Stimulated activated CD8-positive, alpha-beta memory T cell treated with anti-CD3 and anti-CD28 coated beads, Interleukin-2, amount 100 ng/mL, for 1 hour (primary cell): ENCODE measurements at regions not wholly inside any gene's neighbourhood (a gene's known extent, or its start where the extent isn't known, plus 50 kb on each side); places are given as distances from the start of the nearest gene placed in this dataset.

Experiments
- DNase-seq, 2 donors: peaks; one replicate each; pipeline ENCODE4 v3.0.0-alpha.2; 2020; ENCODE audit warnings: low read depth in 2 of 2

DNA sequence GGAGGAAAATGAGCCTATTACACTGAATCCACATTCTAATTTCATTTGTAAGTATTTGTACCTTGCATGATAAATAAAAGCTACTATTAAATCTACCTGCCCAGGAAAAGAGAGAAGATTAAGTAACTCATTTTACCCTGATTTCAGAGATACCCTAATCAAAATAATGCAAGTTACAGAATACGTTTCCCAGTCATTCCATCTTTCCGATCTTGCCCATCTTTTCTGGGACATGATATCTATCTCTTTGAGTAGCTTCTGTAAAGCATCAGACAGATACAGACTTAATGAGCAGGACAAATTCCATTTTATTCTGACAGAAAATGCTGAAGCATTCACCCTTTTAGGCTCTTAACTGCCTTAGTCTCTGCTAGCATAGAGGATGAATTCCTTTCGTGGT is 56.6 kb downstream of the SPRY2 start:
- no peak for DNase-seq

- DNase-seq, result no peak
These were observed 62.2 kb downstream of the SPRY2 start for GRCh38 chr13:80278706-80279105.

DNA sequence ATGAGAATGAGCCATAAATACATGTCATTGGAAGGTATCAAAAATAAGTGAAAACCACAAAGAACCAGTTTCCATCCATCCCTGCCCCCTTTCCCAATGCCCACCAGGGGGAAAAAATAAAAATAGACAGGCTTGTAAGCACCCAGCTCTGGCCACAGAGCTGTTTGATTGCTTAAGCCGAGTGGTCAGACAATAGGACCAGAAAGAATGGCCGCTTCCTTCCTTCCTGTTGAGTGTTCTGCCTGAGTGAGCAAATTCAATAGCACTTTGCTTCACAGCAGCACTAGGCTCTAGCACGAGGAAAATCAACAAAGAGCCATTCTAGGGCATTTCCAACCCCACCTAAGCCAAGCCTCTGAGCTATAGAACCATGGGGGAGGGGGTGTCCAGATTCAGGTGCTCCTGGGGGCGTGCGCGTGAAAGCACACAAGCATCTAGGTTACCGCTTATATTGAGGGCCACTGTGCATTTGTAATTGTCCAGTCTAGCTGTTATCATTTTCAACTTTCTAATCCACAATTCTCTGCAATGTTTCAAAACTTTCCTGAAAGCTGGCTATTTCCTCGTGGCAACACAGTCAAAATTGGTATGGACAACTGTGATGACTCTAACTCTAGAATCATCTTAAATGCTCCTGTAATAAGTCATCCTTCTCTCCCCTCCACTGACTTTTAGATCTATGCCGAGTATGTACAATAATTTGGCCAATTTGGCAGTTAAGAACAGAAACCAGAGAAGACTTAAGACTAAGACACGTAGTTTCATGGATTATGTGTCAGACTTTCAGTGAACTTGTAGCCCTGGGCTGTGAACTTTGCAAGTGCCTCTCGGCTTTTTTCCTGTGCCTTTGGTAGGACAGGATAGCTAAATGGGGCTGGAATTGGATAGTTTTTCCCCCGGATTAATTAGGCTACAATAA is 64.3 kb downstream of the SPRY2 start:
- no peak for DNase-seq

- no peak for DNase-seq
These were observed 66.3 kb downstream of the SPRY2 start for GRCh38 chr13:80274643-80275042.

- no peak for DNase-seq
These were observed 67.2 kb downstream of the SPRY2 start for GRCh38 chr13:80273718-80274117.

GRCh38 chr13:80265348-80265747 is 75.6 kb downstream of the SPRY2 start:
- DNase-seq, result no peak

DNA sequence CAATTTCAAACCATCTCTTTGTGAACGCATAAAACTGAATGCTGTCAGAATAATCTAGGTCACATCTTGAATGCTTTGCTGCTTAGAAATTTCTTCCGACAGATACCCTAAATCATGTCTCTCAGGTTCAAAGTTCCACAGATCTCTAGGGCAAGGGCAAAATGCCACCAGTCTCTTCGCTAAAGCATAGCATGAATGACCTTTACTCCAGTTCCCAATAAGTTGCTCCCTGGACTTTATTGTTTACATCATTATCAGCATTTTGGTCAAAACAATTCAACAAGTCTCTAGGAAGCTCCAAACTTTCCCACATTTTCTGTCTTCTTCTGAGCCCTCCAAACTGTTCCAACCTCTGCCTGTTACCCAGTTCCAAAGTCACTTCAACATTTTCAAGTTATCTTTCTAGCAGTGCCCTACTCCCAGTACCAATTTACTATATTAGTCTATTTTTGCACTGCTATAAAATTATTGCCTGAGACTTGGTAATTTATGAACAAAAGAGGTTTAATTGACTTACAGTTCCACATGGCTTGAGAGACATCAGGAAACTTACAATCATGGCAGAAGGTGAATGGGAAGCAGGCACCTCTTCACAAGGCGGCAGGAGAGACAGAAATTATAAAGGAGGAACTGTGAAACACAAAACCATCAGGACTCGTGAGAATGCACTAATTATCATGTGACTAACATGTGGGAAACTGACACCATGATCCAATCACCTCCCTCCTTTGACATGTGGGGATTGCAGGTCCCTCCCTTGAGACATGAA is 77.0 kb downstream of the SPRY2 start:
- no peak for DNase-seq

GRCh38 chr13:80262051-80262695 is 78.8 kb downstream of the SPRY2 start:
- no peak for DNase-seq

DNA sequence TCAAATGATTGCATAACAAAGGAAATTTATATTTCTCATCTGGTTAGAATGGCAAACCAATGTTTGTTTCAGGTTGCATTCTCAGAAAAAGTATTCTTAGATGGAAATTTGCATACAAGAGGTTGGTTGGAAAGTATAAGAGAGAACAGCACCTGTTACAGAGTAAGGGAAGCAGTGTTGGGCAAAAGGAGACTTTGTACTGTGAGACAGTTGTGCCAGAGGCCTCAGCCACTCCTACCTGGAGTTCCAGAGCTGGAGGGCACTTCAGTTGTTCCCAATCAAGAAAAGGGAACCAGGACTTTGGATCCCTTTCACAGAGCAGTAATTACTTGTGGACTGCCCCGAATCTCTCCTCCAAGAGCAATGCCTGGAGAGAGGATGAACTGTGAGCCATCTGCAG is 81.8 kb downstream of the SPRY2 start:
- no peak for DNase-seq

- DNase-seq, result no peak
These were observed 84.5 kb downstream of the SPRY2 start for GRCh38 chr13:80256352-80256932.

DNA sequence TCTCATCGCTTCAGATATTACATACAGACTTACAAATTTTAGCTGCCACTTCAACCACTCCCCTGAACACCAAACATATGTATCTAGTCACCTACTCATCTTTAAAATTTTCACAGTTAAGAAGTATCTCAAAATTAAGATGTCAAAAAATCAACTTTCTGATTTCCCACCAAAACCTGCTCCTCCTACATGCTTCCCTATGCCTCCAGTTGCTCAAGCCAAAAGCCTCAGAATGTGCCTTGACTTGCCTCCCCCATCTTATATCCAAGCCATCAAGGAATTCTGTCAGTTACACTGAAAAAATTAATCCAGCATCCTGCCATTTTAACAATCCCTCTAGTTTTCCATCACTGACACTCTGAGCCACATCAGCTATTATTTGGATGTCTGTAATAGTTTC is 85.0 kb downstream of the SPRY2 start:
- DNase-seq, result no peak

GRCh38 chr13:80251403-80251802 is 89.5 kb downstream of the SPRY2 start:
- DNase-seq, result no peak

- DNase-seq, result no peak
These were observed 90.6 kb downstream of the SPRY2 start for GRCh38 chr13:80250213-80250810.

DNA sequence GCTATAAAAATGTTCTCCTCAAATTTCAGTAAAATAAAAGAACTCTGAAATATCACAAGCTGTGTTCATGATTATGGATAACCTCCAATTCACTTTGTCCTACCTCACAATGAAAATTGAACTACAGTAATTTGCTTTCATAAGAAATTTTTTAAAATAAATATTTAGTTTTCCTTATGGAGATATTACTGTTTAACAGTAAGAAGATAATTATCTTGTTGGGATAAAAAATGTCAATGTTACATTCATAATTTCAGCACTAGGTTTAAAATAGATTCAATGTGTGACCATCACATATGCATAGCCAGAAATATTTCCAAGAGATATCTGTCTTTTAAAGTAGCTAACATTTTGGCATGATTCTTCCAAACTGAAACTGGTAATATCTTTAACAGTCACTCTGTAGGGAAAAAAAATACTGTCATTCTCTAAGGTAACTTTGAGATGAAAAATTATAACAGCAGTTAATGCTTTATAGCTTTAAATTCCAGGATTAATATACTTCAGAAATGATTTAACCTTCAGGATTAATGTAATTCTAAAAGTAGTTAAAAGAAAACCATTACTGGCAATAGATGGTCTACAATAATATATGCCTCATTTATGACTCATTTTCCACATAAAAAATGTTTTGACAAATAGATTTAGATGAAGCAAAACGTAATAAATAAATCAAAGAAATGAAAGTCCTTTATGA is 91.3 kb downstream of the SPRY2 start:
- no peak for DNase-seq

DNA sequence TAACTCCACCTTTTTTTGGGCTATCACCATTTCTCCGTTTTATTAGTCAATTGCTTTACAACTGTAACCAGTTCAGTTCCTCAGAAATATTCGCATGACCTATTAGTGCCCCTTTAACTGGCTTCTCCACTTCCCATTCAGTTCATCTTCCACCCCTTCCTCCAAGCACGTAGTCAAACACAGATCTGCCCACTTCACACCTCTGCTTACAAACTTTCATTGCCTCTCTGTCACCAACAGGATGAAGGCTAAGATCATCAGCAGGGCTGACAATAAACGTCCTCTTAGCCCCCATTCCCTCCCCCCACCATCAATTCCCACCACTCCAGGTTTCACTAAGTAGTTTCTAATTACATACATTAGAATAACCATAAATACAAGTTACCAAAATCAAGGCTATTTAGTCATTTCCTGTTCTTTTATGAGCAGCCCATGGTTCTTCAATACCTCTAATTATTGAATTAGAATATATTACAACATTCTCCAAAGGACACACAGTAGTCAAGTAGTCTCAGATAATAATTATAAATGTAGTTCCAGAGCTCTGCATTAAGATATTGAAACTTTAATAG is 95.7 kb downstream of the SPRY2 start:
- DNase-seq, result no peak

DNA sequence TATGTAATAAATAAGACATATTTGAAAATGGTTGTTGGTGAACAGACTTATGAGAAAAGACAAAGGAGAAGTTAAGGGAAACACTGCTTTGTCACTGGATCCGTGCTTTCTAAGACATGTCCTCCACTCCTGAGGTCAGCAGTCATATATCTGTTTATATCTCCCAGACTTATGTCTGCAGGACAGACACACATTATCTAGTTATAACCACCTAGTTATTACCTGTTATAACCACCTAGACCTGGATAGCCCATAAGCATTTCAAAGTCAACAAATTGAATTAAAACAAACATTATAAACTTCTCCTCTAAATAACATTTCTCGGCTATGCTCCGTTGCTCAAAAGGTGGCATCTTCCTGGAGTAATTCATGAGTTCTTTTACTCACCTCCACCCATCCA is 96.4 kb downstream of the SPRY2 start:
- DNase-seq, result no peak

DNA sequence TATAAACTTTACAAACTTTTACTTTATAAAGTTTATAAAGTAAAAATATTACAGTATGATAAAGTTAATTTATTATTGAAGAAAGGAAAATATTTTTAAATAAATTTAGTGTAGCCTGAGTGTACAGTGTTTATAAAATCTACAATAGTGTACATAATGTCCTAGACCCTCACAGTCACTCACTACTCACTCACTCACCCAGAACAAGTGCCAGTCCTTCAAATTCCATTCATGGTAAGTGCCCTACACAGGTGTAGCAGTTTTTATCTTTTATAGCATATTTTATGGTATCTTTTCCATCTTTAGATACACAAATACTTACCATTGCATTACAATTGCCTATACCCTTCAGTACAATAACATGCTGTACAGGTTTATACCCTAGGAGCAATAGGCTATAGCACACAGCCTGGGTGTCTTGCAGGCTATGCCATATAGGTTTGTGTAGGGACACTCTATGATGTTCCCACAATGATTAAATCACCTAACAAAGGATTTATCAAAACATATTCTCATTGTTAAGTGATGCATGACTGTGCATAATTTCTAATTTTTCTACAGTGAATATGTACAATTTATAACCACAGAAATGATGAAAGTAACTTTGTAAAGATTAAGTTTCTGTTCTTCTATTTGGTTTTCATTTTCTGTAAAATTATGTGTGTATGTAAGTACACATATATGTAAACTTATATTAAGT is 98.0 kb downstream of the SPRY2 start:
- no peak for DNase-seq

DNA sequence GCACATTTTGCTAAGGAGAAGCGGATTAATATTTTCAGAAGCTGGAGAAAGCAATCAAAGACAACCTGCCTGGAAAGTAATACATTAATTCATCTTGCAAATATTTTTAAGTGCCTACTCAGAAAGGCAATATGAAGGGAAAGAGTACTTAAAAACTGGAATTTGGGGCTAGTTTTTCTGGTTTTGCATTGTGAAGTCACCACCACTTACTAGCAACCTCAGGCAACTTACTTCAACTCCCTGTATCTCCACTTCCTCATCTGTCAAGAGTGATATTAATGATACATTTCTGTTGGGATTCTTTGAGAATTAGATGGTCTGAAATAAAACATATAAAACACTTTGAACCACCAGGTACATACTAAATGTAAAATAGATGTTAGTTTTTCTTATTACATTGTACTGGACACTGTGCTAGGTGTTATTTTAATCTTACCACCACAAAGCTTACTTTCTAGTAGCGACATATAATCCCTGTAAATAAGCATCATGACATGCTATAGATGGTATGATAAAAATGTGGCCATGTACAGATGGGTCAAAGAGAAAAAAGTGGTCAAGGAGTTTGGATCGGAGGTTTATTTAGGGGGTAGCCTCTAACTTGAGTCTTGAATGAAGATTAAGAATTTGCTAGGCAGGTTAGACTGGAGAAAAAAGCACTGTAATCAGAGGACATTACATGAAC is 101.2 kb downstream of the SPRY2 start:
- DNase-seq, result no peak

DNA sequence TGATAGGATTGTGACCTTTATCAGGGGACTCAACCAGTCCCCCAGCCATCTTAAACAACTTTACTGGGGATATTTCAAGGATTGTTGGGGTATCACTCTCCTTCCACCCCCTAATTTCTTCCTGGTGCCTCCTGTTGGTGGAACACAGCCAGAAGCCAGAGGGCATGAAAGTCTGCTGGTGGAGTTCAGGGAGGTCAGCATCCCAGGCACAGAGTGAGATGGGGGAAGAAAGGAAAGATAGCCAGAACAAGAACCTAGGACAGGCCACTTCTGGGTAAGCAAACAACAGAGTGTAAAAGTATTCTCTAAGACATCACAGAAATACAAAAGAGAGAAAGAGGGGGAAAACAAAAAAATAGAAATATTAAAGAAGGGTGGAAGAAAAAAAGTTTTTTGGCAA is 101.8 kb downstream of the SPRY2 start:
- no peak for DNase-seq

GRCh38 chr13:80237646-80238045 is 103.3 kb downstream of the SPRY2 start:
- no peak for DNase-seq
